DMS114 treated with DMSO at 0.1 percent for 48 hours (cell line): ENCODE measurements at regions not wholly inside any gene's neighbourhood (a gene's known extent, or its start where the extent isn't known, plus 50 kb on each side); places are given as distances from the start of the nearest gene placed in this dataset.
"Not testable (repeated sequence)": the region's sequence is repeated elsewhere in the genome, so short reads cannot be mapped to it uniquely, and the experiment has no call there.

Experiments
- DNase-seq: peaks from one replicate; lab custom pipeline; 2025; ENCODE audit not compliant: unreplicated experiment; lab: John Stamatoyannopoulos, UW

DNA sequence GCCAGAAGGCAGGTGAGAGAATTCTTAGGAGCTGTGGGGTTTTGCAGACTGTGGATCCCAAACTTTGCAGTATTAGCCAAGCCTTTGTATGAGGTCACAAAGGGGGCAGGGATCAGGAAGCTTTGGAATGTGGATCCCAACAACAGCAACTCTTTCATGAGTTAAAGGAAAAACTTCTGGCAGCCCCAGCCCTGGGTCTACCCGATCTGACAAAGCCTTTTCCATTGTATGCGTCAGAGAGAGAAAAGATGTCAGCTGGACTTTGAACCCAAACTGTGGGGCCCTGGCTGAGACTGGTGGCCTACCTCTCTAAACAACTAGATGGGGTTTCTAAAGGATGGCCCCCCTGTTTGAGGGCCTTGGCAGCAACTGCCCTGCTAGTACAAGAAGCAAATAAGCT is 101.8 kb upstream of the OSBPL11 start:
- DNase-seq = not testable (repeated sequence)

GRCh38 chr3:125697979-125698640 is 102.8 kb upstream of the OSBPL11 start:
- not testable (repeated sequence) for DNase-seq

DNA sequence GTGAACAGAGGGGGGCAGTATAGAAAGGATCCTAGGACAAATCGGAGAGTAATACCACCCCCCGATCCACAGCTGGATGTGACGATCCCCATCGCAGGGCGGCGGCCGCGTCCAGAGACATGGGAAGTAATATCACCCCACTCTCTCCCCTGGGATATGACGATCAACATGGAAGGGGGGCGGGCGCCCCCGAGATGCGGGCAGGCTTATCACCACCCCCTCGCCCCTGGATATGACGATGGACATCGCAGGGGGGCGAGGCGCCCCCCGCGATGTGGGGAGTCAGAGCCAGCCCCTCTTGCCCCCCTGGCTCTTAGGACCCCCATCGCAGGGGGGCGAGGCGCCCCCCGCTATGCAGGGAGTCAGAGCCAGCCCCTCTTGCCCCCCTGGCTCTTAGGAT is 120.4 kb upstream of the OSBPL11 start:
- no peak for DNase-seq

- not testable (repeated sequence) for DNase-seq
These were observed 136.9 kb upstream of the OSBPL11 start for GRCh38 chr3:125732151-125732550.

DNA sequence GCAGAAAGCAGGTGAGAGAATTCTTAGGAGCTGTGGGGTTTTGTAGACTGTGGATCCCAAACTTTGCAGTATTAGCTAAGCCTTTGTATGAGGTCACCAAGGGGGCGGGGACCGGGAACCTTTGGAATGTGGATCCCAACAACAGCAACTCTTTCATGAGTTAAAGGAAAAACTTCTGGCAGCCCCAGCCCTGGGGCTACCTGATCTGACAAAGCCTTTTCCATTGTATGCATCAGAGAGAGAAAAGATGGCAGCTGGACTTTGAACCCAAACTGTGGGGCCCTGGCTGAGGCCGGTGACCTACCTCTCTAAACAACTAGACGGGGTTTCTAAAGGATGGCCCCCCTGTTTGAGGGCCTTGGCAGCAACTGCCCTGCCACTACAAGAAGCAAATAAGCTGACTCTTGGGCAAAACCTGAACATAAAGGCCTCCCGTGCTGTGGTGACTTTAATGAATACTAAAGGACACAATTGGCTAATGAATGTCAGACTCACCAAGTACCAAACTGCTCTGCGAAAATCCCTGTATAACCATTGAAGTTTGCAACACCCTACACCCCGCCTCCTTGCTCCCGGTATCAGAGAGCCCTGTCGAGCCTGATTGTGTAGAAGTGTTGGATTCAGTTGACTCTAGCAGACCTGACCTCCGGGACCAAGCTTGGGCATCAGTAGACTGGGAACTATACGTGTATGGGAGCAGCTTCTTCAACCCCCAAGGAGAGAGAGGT is 146.9 kb upstream of the OSBPL11 start:
- not testable (repeated sequence) for DNase-seq

- DNase-seq = not testable (repeated sequence)
These were observed 147.5 kb upstream of the OSBPL11 start for GRCh38 chr3:125742845-125743244.

GRCh38 chr3:125757050-125757449 is 161.8 kb upstream of the OSBPL11 start:
- DNase-seq = not testable (repeated sequence)

- not testable (repeated sequence) for DNase-seq
These were observed 163.4 kb upstream of the OSBPL11 start for GRCh38 chr3:125758641-125759130.

- DNase-seq = not testable (repeated sequence)
These were observed 167.3 kb upstream of the OSBPL11 start for GRCh38 chr3:125762601-125763000.

DNA sequence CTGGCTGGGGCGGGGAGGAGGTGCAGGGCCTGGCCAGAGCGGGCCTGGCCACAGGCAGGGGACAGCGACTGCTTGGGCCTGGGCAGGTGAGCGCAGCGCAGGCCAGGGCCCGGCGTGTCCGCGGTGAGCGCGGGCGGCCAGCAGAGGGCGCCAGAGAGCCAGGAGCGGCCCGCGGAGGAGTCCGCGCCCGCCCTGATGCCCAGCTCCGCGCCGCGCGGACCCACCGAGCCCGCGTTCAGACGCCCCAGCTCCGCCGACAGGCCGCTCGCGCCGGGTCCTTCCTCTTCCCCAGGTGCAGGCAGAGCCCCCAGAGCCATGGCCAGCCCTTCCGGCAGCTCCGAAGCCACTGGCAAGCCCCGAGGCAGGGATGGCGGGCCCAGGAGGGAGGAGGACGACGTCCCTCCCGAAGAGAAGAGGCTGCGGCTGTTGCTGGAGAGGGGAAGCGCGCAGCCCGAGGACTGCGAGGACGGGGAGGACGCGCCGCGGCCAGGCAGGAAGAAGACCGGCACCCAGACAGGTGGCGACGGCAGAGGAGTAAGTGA is 171.1 kb upstream of the OSBPL11 start:
- DNase-seq = not testable (repeated sequence)

- DNase-seq = not testable (repeated sequence)
These were observed 171.6 kb upstream of the OSBPL11 start for GRCh38 chr3:125766931-125767330.

DNA sequence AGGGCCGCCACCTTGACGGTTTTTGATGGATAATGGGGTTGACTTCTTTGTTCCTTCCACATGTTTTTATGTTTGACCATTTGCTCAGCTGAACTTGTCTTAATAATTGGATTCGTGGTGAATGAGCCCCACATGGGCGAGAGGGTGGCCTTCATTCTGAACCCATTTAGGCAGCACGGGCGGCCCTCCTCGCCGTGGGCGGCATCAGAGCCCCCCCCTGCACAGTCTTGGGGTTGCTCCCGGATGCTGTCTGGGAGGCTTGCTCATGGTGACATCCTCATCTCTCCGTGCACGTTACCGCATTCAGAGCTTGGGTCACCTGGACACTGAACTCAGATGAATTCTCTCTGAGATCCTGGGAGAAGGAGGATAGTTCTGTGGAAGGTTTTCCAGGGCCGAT is 172.3 kb upstream of the OSBPL11 start:
- no peak for DNase-seq

- DNase-seq = not testable (repeated sequence)
These were observed 173.5 kb upstream of the OSBPL11 start for GRCh38 chr3:125768821-125769220.

DNA sequence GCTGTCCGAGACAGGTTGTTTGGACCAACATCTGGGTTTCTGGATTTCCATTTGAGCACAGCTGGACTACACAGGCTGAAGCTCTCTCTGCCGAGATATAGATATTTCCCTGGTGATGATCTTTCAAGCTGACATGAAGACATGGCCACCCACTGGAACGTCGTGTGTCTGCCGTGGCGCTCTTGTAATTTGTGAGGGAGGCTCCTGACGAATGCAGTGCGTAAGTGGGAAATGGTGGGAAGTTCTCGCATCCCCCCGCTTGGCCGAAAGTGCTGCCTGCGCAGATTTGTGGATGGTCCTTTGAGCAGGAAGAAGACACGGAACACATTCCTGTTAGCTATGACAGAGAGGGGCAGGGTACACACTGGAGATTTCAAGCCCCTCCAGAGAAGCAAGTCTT is 176.2 kb upstream of the OSBPL11 start:
- DNase-seq = not testable (repeated sequence)

DNA sequence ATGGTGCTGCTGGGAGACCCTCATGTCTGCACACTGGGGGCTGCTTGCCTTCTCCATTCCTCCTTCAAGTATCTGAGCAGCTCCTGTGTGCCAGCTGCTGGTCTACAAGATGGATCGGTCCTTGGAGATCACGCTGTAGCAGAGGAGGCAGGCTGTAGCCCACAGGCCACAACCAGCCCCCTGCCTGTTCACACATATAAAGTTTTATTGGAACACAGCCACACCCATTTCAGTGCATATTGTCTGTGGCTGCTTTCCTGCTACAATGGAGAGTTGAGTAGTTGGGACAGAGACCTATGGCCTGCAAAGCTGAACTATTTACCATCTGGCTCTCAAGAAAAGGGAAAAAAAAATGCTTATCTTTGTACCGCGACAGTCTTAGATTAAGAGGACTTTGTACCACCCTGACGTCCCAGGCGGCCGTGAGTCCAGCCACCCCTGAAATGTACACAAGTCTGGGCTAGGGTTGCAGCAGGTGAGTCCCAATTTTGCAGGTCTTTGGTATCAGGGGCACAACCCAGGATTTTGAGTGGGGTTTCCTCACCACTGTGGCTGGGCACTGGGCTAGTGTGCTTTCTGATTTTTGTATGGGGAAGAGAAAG is 179.2 kb upstream of the OSBPL11 start:
- DNase-seq = not testable (repeated sequence)

GRCh38 chr3:125775106-125775505 is 179.8 kb upstream of the OSBPL11 start:
- DNase-seq = not testable (repeated sequence)

- not testable (repeated sequence) for DNase-seq
These were observed 180.5 kb upstream of the OSBPL11 start for GRCh38 chr3:125775606-125776294.

GRCh38 chr3:125779276-125779675 is 184.0 kb upstream of the OSBPL11 start:
- not testable (repeated sequence) for DNase-seq

GRCh38 chr3:125779918-125780317 is 184.6 kb upstream of the OSBPL11 start:
- not testable (repeated sequence) for DNase-seq

- not testable (repeated sequence) for DNase-seq
These were observed 186.4 kb upstream of the OSBPL11 start for GRCh38 chr3:125781678-125782077.

GRCh38 chr3:125790312-125790711 is 178.7 kb upstream of the ROPN1B start:
- not testable (repeated sequence) for DNase-seq
